Suprapubic skin (tissue), 4 donors: ENCODE measurements at regions not wholly inside any gene's neighbourhood (a gene's known extent, or its start where the extent isn't known, plus 50 kb on each side); places are given as distances from the start of the nearest gene placed in this dataset.

Experiments used
- DNase-seq, 2 donors: peaks; one replicate each; pipeline ENCODE4 v3.0.0-alpha.2; 2019; ENCODE audit warnings: low spot score in 2 of 2
- H3K27ac ChIP-seq: fragments of 200-600 bp; sonication (generic); one replicate; pipeline ENCODE4 v1.5.1; 2019
- H3K27me3 ChIP-seq: fragments of 200-600 bp; sonication (generic); one replicate; pipeline ENCODE4 v1.5.1; 2019
- H3K36me3 ChIP-seq: fragments of 200-600 bp; sonication (generic); one replicate; pipeline ENCODE4 v1.5.1; 2019
- H3K4me1 ChIP-seq: fragments of 200-600 bp; sonication (generic); one replicate; pipeline ENCODE4 v1.5.1; 2019
- H3K4me3 ChIP-seq: fragments of 200-600 bp; sonication (generic); one replicate; pipeline ENCODE4 v1.5.1; 2019; ENCODE audit warnings: mild to moderate bottlenecking
- H3K9me3 ChIP-seq: fragments of 200-600 bp; sonication (generic); one replicate; pipeline ENCODE4 v1.5.1; 2019
- CTCF ChIP-seq, 2 donors: fragments of 200-600 bp in 1 of 2; fragments of 450-650 bp in 1 of 2; sonication (generic) in 1 of 2; IDR thresholded peaks; one replicate each; pipeline ENCODE4 v1.5.1; 2016 to 2019; ENCODE audit warnings: antibody characterized with exemption in 2 of 2, mild to moderate bottlenecking in 1 of 2, moderate library complexity in 1 of 2
- EP300 ChIP-seq: sonication (generic); formaldehyde crosslinking; IDR thresholded peaks from one replicate; pipeline ENCODE4 v1.6.1; 2017; ENCODE audit warnings: antibody characterized with exemption
- POLR2A ChIP-seq, 2 donors: fragments of 450-650 bp; IDR thresholded peaks; one replicate each; pipeline ENCODE4 v1.6.1; 2017; ENCODE audit warnings: antibody characterized with exemption in 2 of 2, mild to moderate bottlenecking in 2 of 2, moderate library complexity in 2 of 2
- POLR2AphosphoS5 ChIP-seq, 3 donors: sonication (generic); formaldehyde crosslinking; IDR thresholded peaks; one replicate each; pipeline ENCODE4 v1.6.1; 2017; ENCODE audit warnings: antibody characterized with exemption in 3 of 3
- WGBS: methylation state at CpG from one replicate; pipeline ENCODE4 v1.1.5; 2018; 5-methylcytosine and 5-hydroxymethylcytosine counted together

- DNase-seq, result no peak
- Histone ChIP-seq H3K4me3 (no peak overlapping the region), H3K27ac (no peak overlapping the region), H3K9me3 (no peaks in the 10 kb centered on the region), H3K27me3 (no peaks in the 10 kb centered on the region), H3K36me3 (no peaks in the 10 kb centered on the region), H3K4me1 (no peaks in the 10 kb centered on the region)
- WGBS, result 93% methylated on average over 3 of the region's 3 CpGs
- TF ChIP-seq POLR2A (IDR thresholded peaks at IDR 0.05) (no peak), CTCF (IDR thresholded peaks at IDR 0.05) (no peak), EP300 (no peak), POLR2AphosphoS5 (IDR thresholded peaks at IDR 0.05) (no peak)
Measured at GRCh38 chr13:72657379-72657778, 70.0 kb downstream of the MZT1 start.

- Histone ChIP-seq H3K4me1 (no peaks in the 10 kb centered on the region), H3K27ac (no peak overlapping the region), H3K36me3 (no peaks in the 10 kb centered on the region), H3K27me3 (peaks cover under 1% of the 10 kb centered on the region), H3K9me3 (no peaks in the 10 kb centered on the region), H3K4me3 (no peak overlapping the region)
- no peak for TF ChIP-seq POLR2AphosphoS5 (IDR thresholded peaks at IDR 0.05)
- no peak for TF ChIP-seq POLR2A (IDR thresholded peaks at IDR 0.05)
- no peak for TF ChIP-seq CTCF (IDR thresholded peaks at IDR 0.05)
- no peak for TF ChIP-seq EP300
- 84% methylated on average over 2 of the region's 2 CpGs for whole genome bisulfite sequencing
- no peak for DNase-seq
Measured at GRCh38 chr13:72656357-72656756, 71.1 kb downstream of the MZT1 start.

GRCh38 chr13:72653506-72653905 lies 73.9 kb downstream of the MZT1 start:
- H3K9me3 ChIP-seq, result no peaks in the 10 kb centered on the region
- H3K27ac ChIP-seq, result no peak overlapping the region
- no peak for DNase-seq
- no peak overlapping the region for H3K4me3 ChIP-seq
- WGBS, result 81% methylated on average over 2 of the region's 2 CpGs
- H3K27me3 ChIP-seq, result peaks cover 6% of the 10 kb centered on the region
- no peak for TF ChIP-seq EP300
- no peak for TF ChIP-seq POLR2AphosphoS5 (IDR thresholded peaks at IDR 0.05)
- TF ChIP-seq POLR2A (IDR thresholded peaks at IDR 0.05), result no peak
- TF ChIP-seq CTCF (IDR thresholded peaks at IDR 0.05), result no peak
- H3K4me1 ChIP-seq, result no peaks in the 10 kb centered on the region
- H3K36me3 ChIP-seq, result no peaks in the 10 kb centered on the region

- 56% methylated on average over 2 of the region's 2 CpGs for WGBS
- TF ChIP-seq POLR2AphosphoS5 (IDR thresholded peaks at IDR 0.05) (no peak), EP300 (no peak), CTCF (IDR thresholded peaks at IDR 0.05) (no peak), POLR2A (IDR thresholded peaks at IDR 0.05) (no peak)
Measured at GRCh38 chr13:72652681-72653080, 74.7 kb downstream of the MZT1 start.

GRCh38 chr13:72651144-72651543 lies 76.3 kb downstream of the MZT1 start:
- TF ChIP-seq POLR2AphosphoS5 (IDR thresholded peaks at IDR 0.05), result no peak
- no peak for TF ChIP-seq EP300
- DNase-seq, result no peak
- Histone ChIP-seq H3K4me1 (no peaks in the 10 kb centered on the region), H3K27ac (no peak overlapping the region), H3K9me3 (no peaks in the 10 kb centered on the region), H3K27me3 (peaks cover 6% of the 10 kb centered on the region), H3K36me3 (no peaks in the 10 kb centered on the region), H3K4me3 (no peak overlapping the region)
- 39% methylated on average over 5 of the region's 5 CpGs for WGBS

More at GRCh38 chr13:72652681-72653080, 74.7 kb downstream of the MZT1 start:
- Histone ChIP-seq H3K36me3 (no peaks in the 10 kb centered on the region), H3K4me1 (no peaks in the 10 kb centered on the region), H3K4me3 (no peak overlapping the region), H3K9me3 (no peaks in the 10 kb centered on the region), H3K27ac (no peak overlapping the region), H3K27me3 (peaks cover 6% of the 10 kb centered on the region)
- no peak for DNase-seq

GRCh38 chr13:72650051-72650700 lies 77.3 kb downstream of the MZT1 start:
- TF ChIP-seq POLR2A (IDR thresholded peaks at IDR 0.05), result no peak
- TF ChIP-seq CTCF (IDR thresholded peaks at IDR 0.05), result no peak
- TF ChIP-seq POLR2AphosphoS5 (IDR thresholded peaks at IDR 0.05), result no peak
- TF ChIP-seq EP300, result no peak
- H3K9me3 ChIP-seq, result no peaks in the 10 kb centered on the region
- no peaks in the 10 kb centered on the region for H3K36me3 ChIP-seq
- no peak overlapping the region for H3K27ac ChIP-seq
- H3K4me3 ChIP-seq, result no peak overlapping the region
- H3K4me1 ChIP-seq, result no peaks in the 10 kb centered on the region
- WGBS, result 48% methylated on average over 5 of the region's 5 CpGs
- peaks cover 6% of the 10 kb centered on the region for H3K27me3 ChIP-seq
- no peak for DNase-seq
